NCI-H2196 treated with DMSO at 0.1 percent for 48 hours (cell line): ENCODE measurements at regions not wholly inside any gene's neighbourhood (a gene's known extent, or its start where the extent isn't known, plus 50 kb on each side); places are given as distances from the start of the nearest gene placed in this dataset.

Source experiments
- DNase-seq: peaks from one replicate; lab custom pipeline; 2025; ENCODE audit not compliant: unreplicated experiment; lab: John Stamatoyannopoulos, UW

- DNase-seq = no peak
Measured at GRCh38 chr10:4048236-4048864, 263.3 kb upstream of the KLF6 start.

DNA sequence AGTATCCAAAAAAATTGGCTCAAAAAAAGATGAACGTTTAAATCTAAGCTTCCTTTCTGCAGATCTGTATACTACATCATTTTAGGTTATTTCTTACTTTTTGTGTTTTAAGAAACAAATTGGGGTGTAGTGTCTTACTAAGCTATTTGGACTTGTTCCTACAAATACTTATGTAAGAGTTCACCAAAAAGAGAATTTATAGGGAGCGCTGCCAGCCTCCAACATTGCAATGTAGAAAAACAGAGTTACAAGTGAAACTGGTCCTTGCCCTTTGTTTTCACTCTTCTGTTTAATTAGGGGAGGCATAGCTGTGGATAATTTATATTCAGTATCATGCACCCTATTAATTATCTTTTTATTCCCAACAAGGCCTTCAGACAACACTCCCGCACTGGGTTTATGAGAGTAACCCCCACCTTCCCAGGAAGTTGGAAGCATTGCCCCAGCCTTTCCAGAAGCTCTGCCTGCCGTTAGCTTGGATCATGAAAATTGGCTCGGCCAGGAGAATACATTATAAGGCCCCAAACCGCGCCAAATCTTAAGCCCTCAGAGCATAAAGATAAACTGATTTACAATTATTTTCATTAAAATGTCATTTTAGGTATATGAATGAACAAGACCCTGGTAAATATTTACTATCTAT lies 261.8 kb upstream of the KLF6 start:
- no peak for DNase-seq

DNA sequence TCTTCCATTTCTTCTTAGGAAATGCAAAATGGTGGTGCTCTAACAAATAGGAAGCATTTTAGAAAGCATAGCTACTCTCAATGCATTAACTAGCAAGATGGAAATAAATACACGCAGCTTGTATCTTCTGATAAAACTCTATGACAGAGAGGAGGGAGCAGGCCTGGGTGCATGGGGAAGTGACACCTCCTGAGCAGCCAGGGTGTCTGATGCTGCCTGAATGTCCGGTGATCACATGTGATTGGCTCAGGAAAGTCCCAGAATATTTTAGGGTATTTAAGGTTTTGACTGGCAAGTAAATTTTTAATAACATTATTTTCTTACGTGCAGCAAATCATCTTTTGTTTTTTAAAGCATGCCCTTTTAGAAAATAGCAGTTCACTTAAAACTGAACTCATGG lies 261.0 kb upstream of the KLF6 start:
- no peak for DNase-seq

GRCh38 chr10:4043897-4044665 lies 259.1 kb upstream of the KLF6 start:
- no peak for DNase-seq

DNA sequence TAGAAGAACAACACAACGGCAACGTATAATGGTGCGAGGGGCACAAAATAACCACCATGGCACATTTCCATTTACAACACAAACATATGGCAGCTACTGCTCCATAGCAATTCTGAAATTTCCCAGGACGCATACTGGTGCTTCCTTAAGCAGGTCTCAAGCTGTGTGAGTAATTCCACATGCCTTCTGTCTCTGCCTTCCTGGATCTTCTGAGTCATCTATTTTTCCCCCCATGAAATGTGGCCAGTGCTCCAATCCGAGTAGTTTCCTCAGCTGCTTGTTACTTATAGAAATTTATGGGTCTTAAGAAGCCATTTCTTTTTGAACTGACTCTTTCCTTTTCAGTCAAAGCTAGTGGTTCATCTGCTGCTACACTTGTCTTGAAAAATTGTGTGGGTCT lies 256.6 kb upstream of the KLF6 start:
- DNase-seq = no peak

- no peak for DNase-seq
Measured at GRCh38 chr10:4038000-4038399, 253.0 kb upstream of the KLF6 start.

DNA sequence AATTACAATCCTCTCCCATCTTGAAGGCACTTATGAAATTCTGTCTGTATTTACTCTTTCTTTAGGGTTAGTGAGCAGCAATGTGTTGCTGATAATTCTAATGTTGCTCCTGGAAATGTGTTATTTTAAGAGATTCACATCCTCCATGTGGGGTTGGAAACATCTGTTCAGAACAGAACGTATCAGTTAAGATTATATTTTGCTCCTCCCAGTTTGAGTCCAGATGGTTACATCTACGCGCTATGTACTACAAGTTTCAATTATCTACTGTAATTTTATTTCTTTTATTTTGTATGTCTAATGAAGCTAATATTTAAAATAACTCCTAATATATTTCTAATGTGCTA lies 250.6 kb upstream of the KLF6 start:
- no peak for DNase-seq

- DNase-seq = no peak
Measured at GRCh38 chr10:4034907-4035598, 250.0 kb upstream of the KLF6 start.

DNA sequence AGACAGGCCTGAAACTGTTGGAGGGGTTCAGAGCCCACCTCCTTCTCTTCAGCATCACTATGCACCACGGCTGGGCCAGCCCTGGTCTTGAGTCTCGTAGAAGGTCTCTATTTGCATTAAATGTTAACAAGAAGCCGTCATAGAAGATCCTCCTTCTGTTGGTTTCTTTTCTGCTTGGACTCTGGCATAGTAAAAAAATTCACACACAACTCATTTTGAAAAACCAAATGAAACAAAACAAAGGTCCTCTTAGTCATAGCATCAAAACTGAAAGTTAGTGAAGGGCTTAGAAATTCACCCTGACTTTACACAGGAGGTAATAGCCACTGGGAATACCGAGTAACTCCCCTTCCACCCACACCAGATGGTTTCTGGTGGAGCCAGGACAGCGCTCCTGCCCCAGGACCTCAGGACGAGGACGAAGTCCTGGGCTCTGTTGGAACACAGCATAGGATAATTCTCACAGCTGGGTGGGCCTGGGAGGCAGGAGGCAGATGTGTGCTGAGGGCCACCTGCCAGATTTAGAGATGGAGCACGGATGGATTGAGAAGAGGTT lies 248.4 kb upstream of the KLF6 start:
- DNase-seq = no peak

DNA sequence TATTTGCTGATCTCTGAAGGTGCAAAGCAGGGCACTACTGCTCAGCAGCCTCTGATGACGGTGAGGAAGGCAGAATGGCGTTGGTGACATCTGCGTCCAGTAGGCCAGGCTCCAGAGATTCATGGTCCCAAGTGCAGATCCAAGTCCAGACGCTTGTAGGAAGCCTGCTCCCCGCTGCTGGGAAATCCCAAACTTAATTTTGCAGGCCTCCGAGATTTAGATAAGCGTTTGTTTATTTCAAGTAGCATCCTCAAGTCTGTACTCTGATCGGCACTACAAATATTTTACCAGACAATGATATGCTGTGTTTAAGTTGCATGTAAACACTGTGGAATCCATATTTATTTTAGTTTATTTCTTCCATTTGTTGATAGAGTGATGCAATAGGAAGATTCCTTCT lies 244.9 kb upstream of the KLF6 start:
- DNase-seq = no peak

DNA sequence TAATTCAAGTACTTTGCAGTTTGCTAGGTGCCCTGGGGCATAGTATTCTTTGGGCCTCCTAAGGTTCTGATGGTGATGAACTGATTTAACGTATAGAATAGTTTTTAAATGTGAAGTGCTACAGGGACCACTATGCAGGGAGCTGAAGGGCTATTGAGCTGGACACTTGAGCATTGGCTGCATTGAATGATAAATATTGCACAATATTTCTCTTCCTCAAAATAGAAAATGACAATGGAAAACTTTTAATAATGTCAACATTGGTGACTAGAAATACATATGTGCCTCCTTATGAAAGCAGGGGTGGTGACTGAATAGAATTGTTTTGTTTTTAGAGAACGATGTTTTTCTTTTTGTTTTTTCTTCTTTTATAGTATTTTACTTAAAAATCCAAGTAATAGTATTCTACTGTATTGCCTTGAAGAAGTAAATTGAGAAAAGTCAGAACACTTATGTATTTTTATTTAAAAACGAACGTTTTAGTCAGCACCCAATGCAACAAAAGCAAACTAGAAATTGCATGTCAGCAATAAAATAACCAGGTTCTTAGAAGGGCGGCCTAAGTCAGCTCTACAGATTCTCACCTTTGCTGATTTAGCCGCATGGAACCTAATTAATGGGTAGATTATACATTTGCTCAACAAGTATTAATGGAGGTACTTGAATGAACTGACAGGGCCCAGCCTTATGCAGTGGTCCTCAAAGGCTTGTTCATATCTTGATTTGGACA lies 244.0 kb upstream of the KLF6 start:
- DNase-seq = no peak

GRCh38 chr10:4028027-4028471 lies 243.0 kb upstream of the KLF6 start:
- DNase-seq = no peak

- DNase-seq = no peak
Measured at GRCh38 chr10:4025339-4025738, 240.3 kb upstream of the KLF6 start.

DNA sequence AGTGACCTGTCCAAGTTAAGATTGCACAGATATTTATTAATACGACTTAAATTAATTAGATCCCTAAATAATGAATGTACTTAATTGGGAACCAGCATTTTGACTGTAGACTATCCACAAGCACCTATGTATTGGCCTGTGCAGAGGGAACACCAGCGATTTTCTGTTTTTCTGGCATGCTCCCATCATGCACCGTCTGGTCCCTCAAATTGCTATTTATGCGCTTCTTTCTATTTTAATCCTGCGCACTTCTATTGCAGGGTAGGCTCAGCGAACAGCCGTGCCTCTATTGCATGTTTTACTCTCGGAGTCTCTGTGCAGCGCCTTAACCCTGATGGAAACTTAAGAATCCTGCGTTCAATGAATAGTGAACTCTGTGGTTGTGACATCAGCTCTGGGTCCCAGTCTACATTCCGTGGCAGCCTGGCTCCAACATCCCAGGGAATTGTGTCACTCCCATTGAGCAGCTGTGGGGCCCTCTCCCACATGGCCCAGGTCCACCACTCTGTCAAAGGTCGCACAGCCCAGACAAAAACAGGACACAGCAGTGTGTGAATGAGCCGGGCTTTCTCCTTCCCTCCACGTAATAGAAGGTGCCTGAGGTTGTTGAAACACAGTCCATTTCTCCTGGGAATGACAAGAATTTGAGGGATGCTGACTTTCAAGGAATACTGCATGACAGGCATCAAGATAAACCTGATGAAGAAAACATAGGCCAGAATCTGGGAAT lies 239.7 kb upstream of the KLF6 start:
- no peak for DNase-seq

DNA sequence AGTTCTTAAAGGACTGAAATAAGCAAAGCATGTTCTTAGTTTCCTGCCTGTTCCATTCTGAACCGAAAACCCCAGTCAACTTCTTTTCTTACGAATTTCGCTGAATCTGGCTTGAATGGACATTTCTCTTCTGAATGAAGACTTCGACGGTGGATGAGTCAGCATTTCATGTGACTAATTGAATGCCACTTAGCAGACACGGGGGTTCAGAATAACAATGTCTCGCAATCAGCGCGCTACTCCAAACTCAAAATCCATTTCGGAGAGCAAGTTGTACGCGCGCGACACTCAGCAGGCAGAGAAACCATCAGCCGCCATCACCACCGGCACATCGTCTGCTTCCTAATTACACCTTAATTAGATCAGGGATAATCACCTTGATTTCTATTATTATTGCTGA lies 239.0 kb upstream of the KLF6 start:
- no peak for DNase-seq

DNA sequence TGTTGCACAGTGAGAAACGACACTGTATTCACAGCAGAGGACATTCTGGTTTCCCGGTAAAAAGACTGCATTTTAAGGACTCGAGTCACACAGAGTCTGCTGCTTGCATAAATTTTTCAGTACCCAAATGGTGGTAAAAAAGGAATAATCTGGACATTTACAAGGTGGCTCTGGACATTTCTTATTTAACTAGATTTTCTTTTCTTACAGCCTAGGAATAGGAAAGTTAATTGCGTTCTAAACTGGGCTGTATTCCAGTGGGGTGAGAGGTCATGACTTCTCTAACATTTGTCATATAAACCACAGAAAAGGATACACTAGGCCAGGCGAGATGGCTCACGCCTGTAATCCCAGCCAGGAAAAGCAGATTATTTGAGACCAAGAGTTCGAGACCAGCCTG lies 237.5 kb upstream of the KLF6 start:
- DNase-seq = no peak

GRCh38 chr10:4020631-4021030 lies 235.6 kb upstream of the KLF6 start:
- DNase-seq = no peak

GRCh38 chr10:4018054-4018511 lies 233.1 kb upstream of the KLF6 start:
- DNase-seq = no peak

- no peak for DNase-seq
Measured at GRCh38 chr10:4017336-4017735, 232.3 kb upstream of the KLF6 start.

DNA sequence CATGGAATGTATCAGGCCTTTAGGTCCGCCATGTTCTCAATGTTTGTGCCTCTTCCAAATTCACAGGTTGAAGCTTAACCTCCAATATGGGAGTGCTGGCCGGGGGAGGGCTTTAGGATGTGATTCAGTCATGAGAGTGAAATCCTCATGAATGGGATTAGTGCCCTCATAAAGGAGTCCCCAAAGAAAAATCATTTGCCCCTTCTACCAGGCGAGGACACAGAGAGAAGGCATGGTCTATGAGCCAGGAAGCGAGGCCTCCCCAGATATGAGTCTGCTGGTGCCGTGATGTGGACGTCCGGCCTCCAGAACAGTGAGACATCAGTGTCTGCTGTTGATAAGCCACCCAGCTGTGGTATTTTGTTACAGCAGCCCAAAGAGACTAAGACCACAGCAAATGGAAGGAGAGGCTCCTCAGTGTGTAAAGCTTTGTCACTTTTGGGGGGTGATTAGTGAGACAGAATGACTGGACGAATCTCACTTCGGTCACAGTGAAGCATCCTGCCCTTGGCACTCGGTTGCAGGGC lies 231.3 kb upstream of the KLF6 start:
- no peak for DNase-seq
